Transverse colon (tissue), 4 donors: ENCODE measurements at regions not wholly inside any gene's neighbourhood (a gene's known extent, or its start where the extent isn't known, plus 50 kb on each side); places are given as distances from the start of the nearest gene placed in this dataset.
A peak's percentile ranks its signal among the peaks of the same experiment; 100 is the strongest.

ENCODE experiments used
- DNase-seq: peaks from one replicate; pipeline ENCODE4 v3.0.0-alpha.2; 2019
- H3K27ac ChIP-seq, 4 donors: fragments of 200-600 bp; sonication (generic); 2 replicates each; pipeline ENCODE4 v1.5.1; 2016 to 2018; ENCODE audit warnings: inconsistent platforms in 4 of 4
- H3K27me3 ChIP-seq: fragments of 200-600 bp; sonication (generic); 2 replicates; pipeline ENCODE4 v1.5.1; 2017; ENCODE audit warnings: inconsistent platforms
- H3K36me3 ChIP-seq, 4 donors: fragments of 200-600 bp; sonication (generic); 2 replicates each; pipeline ENCODE4 v1.5.1; 2017 to 2019; ENCODE audit warnings: inconsistent platforms in 4 of 4
- H3K4me1 ChIP-seq, 4 donors: fragments of 200-600 bp; sonication (generic); 2 replicates each; pipeline ENCODE4 v1.5.1; 2017 to 2020; ENCODE audit warnings: inconsistent platforms in 4 of 4
- H3K4me3 ChIP-seq, 4 donors: fragments of 200-600 bp; sonication (generic); 1 replicate in 1 of 4; 2 replicates in 3 of 4; pipeline versions ENCODE4 v1.5.1 to v1.6.1; 2017 to 2019; ENCODE audit warnings: inconsistent platforms in 4 of 4
- H3K9me3 ChIP-seq, 2 donors: fragments of 200-600 bp; sonication (generic); 2 replicates each; pipeline ENCODE4 v1.5.1; 2017 to 2019; ENCODE audit warnings: inconsistent platforms in 2 of 2
- CTCF ChIP-seq, 5 experiments: fragments of 200-600 bp in 3 of 5; fragments of 450-650 bp in 2 of 5; sonication (generic) in 3 of 5; IDR thresholded peaks; 1 replicate in 2 of 5; 2 replicates in 3 of 5; pipeline ENCODE4 v1.5.1; 2016 to 2017; ENCODE audit warnings: antibody characterized with exemption in 5 of 5, inconsistent platforms in 3 of 5, mild to moderate bottlenecking in 2 of 5, moderate library complexity in 1 of 5
- EP300 ChIP-seq: sonication (generic); formaldehyde crosslinking; IDR thresholded peaks from one replicate; pipeline ENCODE4 v1.6.1; 2017; ENCODE audit warnings: antibody characterized with exemption, low read depth
- POLR2A ChIP-seq: fragments of 450-650 bp; IDR thresholded peaks from one replicate; pipeline ENCODE4 v1.6.1; 2016; ENCODE audit warnings: antibody characterized with exemption, mild to moderate bottlenecking, moderate library complexity
- POLR2AphosphoS5 ChIP-seq, 3 donors: sonication (generic); formaldehyde crosslinking; IDR thresholded peaks; one replicate each; pipeline ENCODE4 v1.6.1; 2016; ENCODE audit warnings: antibody characterized with exemption in 3 of 3
- WGBS, 2 donors: methylation state at CpG; one replicate each; pipeline ENCODE4 v1.1.5; 2018; ENCODE audit warnings: low coverage in 1 of 2; 5-methylcytosine and 5-hydroxymethylcytosine counted together
- in situ Hi-C, 4 donors: fragments of 200-750 bp; cut with MboI; loops; one replicate each; pipeline versions ENCODE4 v1.15.0 to v1.15.1; 2017; ENCODE audit warnings: low sequenced_read_pairs in 3 of 4, low pct_ligation_motif_present in 1 of 4, low pct_unique_long_range_greater_than_20kb in 1 of 4
- intact Hi-C: fragments of 100-400 bp; cut with DNase I; formaldehyde crosslinking; loops from one replicate; pipeline ENCODE4 v1.15.1; 2023; ENCODE audit warnings: low total_unique reads

- Histone ChIP-seq H3K4me1 (peaks cover 0 to 19% (median 2%) of the 10 kb centered on the region in 4 donors), H3K9me3 (peaks cover 0 to under 1% of the 10 kb centered on the region in 2 donors), H3K27ac (peak overlapping the region in 3 of 4 donors; percentile 15 to 61 (median 58)), H3K4me3 (no peak overlapping the region), H3K36me3 (no peaks in the 10 kb centered on the region), H3K27me3 (no peaks in the 10 kb centered on the region)
- 77 to 90% methylated on average over 2 of the region's 2 CpGs for WGBS, 2 donors
- no peak for TF ChIP-seq POLR2AphosphoS5 (IDR thresholded peaks at IDR 0.05)
- no peak for TF ChIP-seq CTCF (IDR thresholded peaks at IDR 0.05)
- no peak for TF ChIP-seq EP300
- TF ChIP-seq POLR2A, result no peak
- in situ Hi-C loops, result no loop called here
- DNase-seq, result no peak
- intact Hi-C loops, result no loop called here
Measured at GRCh38 chr18:22668496-22668895, 250.8 kb upstream of the CTAGE1 start.

- in situ Hi-C loops, result no loop called here
- H3K4me3 ChIP-seq, result no peak overlapping the region
- intact Hi-C loops, result no loop called here
- H3K9me3 ChIP-seq, result no peaks in the 10 kb centered on the region
- no peak overlapping the region for H3K27ac ChIP-seq
- 70 to 80% methylated on average over 1 of the region's 1 CpG for WGBS, 2 donors
- H3K27me3 ChIP-seq, result no peaks in the 10 kb centered on the region
- no peak for DNase-seq
- peaks cover 0 to 33% (median 7%) of the 10 kb centered on the region in 4 donors for H3K4me1 ChIP-seq
- H3K36me3 ChIP-seq, result no peaks in the 10 kb centered on the region
- TF ChIP-seq POLR2A (no peak), POLR2AphosphoS5 (IDR thresholded peaks at IDR 0.05) (no peak), CTCF (IDR thresholded peaks at IDR 0.05) (no peak), EP300 (no peak)
Measured at GRCh38 chr18:22670914-22671313, 253.2 kb upstream of the CTAGE1 start.

- Histone ChIP-seq H3K36me3 (no peaks in the 10 kb centered on the region), H3K27ac (no peak overlapping the region), H3K4me1 (peaks cover 0 to 46% (median 15%) of the 10 kb centered on the region in 4 donors), H3K4me3 (no peak overlapping the region), H3K9me3 (no peaks in the 10 kb centered on the region), H3K27me3 (no peaks in the 10 kb centered on the region)
- DNase-seq, result no peak
- no peak for TF ChIP-seq POLR2AphosphoS5 (IDR thresholded peaks at IDR 0.05)
- TF ChIP-seq CTCF (IDR thresholded peaks at IDR 0.05), result no peak
- no peak for TF ChIP-seq POLR2A
- 58 to 69% methylated on average over 3 of the region's 3 CpGs for WGBS, 2 donors
- in situ Hi-C loops (no loop called here), intact Hi-C loops (no loop called here)
Measured at GRCh38 chr18:22673182-22673862, 255.6 kb upstream of the CTAGE1 start.

GRCh38 chr18:22674272-22674671 is 256.6 kb upstream of the CTAGE1 start:
- Histone ChIP-seq H3K4me3 (no peak overlapping the region), H3K9me3 (no peaks in the 10 kb centered on the region), H3K27me3 (no peaks in the 10 kb centered on the region), H3K4me1 (peaks cover 0 to 53% (median 20%) of the 10 kb centered on the region in 4 donors), H3K27ac (no peak overlapping the region), H3K36me3 (no peaks in the 10 kb centered on the region)
- in situ Hi-C loops (no loop called here), intact Hi-C loops (no loop called here)
- WGBS, 2 donors, result 79 to 82% methylated on average over 3 of the region's 3 CpGs
- TF ChIP-seq POLR2AphosphoS5 (IDR thresholded peaks at IDR 0.05) (no peak), CTCF (IDR thresholded peaks at IDR 0.05) (no peak)
- DNase-seq, result no peak
